ENCODE measurements at regions not wholly inside any gene's neighbourhood (a gene's known extent, or its start where the extent isn't known, plus 50 kb on each side); places are given as distances from the start of the nearest gene placed in this dataset.
A peak's percentile ranks its signal among the peaks of the same experiment; 100 is the strongest.
"Not testable (repeated sequence)": the region's sequence is repeated elsewhere in the genome, so short reads cannot be mapped to it uniquely, and the experiment has no call there.

DNA sequence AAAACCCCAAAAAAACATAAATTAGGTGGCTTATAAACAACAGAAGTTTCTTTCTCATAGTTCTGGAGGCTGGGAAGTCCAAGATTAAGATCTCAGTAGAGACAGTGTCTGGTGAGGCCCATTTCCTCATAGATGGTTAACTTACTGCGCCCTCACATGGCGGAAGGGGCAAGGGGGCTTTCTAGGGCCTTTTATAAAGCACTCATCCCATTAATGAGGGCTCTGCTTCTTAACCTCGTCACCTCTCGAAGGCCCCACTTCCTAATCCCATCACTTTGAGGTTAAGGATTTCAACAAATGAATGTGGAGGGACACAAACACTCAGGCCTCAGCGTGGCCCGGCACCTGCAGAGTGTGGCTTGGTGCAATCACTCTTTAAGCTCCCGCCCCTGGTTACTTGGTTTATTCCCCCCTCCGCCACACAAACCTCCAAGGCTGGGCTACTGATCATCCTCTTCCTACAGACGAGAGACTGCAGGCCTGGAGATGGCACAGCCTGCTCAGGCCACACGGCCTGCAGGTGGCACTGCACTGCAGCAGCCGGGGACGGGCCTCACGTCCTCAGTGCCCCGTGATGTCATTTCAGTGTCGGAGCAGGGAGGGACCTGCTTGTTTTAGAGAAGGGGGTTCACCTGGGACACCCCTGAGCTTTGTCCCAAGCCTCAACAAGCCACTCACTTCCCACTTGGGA lies 188.9 kb upstream of the ZNF469 start:
- not testable (repeated sequence) for H2AFZ ChIP-seq (ENCODE audit: low read length); H3K4me1 ChIP-seq (ENCODE audit: insufficient read depth, low read length, severe bottlenecking); H3K9me2 ChIP-seq (ENCODE audit: low read depth, low read length); H3K9ac ChIP-seq (ENCODE audit: low read length); H3K4me2 ChIP-seq (ENCODE audit: low read length); H3K27ac ChIP-seq (ENCODE audit: low read depth, low read length, poor library complexity, severe bottlenecking); H3K79me2 ChIP-seq (ENCODE audit: insufficient read depth, low read length); H4K20me1 ChIP-seq (ENCODE audit: insufficient read depth, low read length); H3F3A ChIP-seq (ENCODE audit: insufficient read depth, low read length); H3K36me3 ChIP-seq (ENCODE audit: insufficient read depth, low read length); H3K4me3 ChIP-seq (ENCODE audit: low read depth, low read length, poor library complexity, severe bottlenecking); H3K9me3 ChIP-seq (ENCODE audit: low read length); H3K27me3 ChIP-seq (ENCODE audit: insufficient read depth, low read length)
- TF ChIP-seq, protein P1, sequence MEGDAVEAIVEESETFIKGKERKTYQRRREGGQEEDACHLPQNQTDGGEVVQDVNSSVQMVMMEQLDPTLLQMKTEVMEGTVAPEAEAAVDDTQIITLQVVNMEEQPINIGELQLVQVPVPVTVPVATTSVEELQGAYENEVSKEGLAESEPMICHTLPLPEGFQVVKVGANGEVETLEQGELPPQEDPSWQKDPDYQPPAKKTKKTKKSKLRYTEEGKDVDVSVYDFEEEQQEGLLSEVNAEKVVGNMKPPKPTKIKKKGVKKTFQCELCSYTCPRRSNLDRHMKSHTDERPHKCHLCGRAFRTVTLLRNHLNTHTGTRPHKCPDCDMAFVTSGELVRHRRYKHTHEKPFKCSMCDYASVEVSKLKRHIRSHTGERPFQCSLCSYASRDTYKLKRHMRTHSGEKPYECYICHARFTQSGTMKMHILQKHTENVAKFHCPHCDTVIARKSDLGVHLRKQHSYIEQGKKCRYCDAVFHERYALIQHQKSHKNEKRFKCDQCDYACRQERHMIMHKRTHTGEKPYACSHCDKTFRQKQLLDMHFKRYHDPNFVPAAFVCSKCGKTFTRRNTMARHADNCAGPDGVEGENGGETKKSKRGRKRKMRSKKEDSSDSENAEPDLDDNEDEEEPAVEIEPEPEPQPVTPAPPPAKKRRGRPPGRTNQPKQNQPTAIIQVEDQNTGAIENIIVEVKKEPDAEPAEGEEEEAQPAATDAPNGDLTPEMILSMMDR (IDR thresholded peaks at IDR 0.05; ENCODE audit: low read length): peak; percentile 40; the same call in 1 of the 2 replicates

DNA sequence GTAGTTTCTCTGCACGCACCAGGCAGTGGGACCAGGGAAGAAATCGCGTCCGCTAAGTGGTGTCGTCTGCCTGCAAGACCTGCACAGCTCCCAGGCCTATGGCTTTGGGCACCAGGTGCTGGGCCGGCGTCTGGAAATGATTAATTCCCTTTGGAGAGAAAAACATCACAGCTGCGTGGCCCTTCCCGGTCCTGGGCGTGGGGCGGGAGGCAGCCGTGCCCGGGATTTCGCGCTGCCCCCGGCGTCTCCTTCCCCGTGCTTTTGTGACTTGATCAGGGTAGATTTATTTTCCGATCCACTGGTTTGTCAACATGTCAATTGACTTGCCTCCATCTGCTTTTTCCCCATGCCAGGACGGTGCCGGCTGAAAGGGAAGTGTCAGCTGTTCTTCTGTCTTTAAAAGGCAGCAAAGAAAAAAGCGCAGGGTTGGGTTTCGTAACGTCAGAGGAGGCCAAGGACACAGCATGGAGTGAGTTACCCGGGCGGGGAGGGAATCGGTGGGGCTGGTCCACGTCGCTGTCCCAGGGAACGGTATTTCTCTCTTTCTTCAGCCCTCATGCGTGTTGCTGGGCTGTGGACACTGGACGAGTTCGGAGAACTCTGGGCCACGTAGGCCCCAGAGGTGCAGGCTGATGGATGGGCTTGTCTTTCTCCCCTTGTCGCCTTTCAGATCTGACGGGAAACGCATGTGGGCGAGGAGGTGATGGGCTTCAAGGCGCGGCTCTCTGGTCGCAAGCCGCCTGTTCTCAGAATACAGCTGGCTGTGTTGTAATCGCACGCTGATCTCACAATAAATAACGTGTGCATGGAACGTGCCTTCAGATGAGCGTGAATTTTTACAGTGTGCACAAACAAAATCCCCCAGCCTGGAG lies 188.1 kb upstream of the ZNF469 start:
- Histone ChIP-seq H3K9me3 (ENCODE audit: low read length) (no peaks in the 10 kb centered on the region), H3K36me3 (ENCODE audit: insufficient read depth, low read length) (no peaks in the 10 kb centered on the region), H3K27ac (ENCODE audit: low read depth, low read length, poor library complexity, severe bottlenecking) (no peak overlapping the region), H3K79me2 (ENCODE audit: insufficient read depth, low read length) (no peaks in the 10 kb centered on the region), H3F3A (ENCODE audit: insufficient read depth, low read length) (no peaks in the 10 kb centered on the region), H3K9me2 (ENCODE audit: low read depth, low read length) (no peaks in the 10 kb centered on the region), H3K4me1 (ENCODE audit: insufficient read depth, low read length, severe bottlenecking) (no peaks in the 10 kb centered on the region), H3K4me3 (ENCODE audit: low read depth, low read length, poor library complexity, severe bottlenecking) (no peak overlapping the region), H2AFZ (ENCODE audit: low read length) (no peak overlapping the region), H4K20me1 (ENCODE audit: insufficient read depth, low read length) (no peaks in the 10 kb centered on the region), H3K27me3 (ENCODE audit: insufficient read depth, low read length) (0 out of 2 replicates have a peak, but pooled peaks cover 9% of the 10 kb centered on the region), H3K9ac (ENCODE audit: low read length) (no peak overlapping the region), H3K4me2 (ENCODE audit: low read length) (no peak overlapping the region)
- TF ChIP-seq EZH2 (IDR thresholded peaks at IDR 0.05; ENCODE audit: borderline replicate concordance, low read length): no peak
- TF ChIP-seq, protein P1 (IDR thresholded peaks at IDR 0.05; ENCODE audit: low read length): no peak

GRCh38 chr16:88195269-88195705 lies 187.5 kb upstream of the ZNF469 start:
- Histone ChIP-seq H3K4me2 (ENCODE audit: low read length) (no peak overlapping the region), H3K9me3 (ENCODE audit: low read length) (no peaks in the 10 kb centered on the region), H3F3A (ENCODE audit: insufficient read depth, low read length) (no peaks in the 10 kb centered on the region), H4K20me1 (ENCODE audit: insufficient read depth, low read length) (no peaks in the 10 kb centered on the region), H3K9me2 (ENCODE audit: low read depth, low read length) (no peaks in the 10 kb centered on the region), H3K27me3 (ENCODE audit: insufficient read depth, low read length) (0 out of 2 replicates have a peak, but pooled peaks cover 9% of the 10 kb centered on the region), H3K79me2 (ENCODE audit: insufficient read depth, low read length) (no peaks in the 10 kb centered on the region), H3K9ac (ENCODE audit: low read length) (no peak overlapping the region), H3K4me1 (ENCODE audit: insufficient read depth, low read length, severe bottlenecking) (no peaks in the 10 kb centered on the region), H3K4me3 (ENCODE audit: low read depth, low read length, poor library complexity, severe bottlenecking) (no peak overlapping the region), H2AFZ (ENCODE audit: low read length) (no peak overlapping the region), H3K36me3 (ENCODE audit: insufficient read depth, low read length) (no peaks in the 10 kb centered on the region), H3K27ac (ENCODE audit: low read depth, low read length, poor library complexity, severe bottlenecking) (no peak overlapping the region)
- TF ChIP-seq EZH2 (IDR thresholded peaks at IDR 0.05; ENCODE audit: borderline replicate concordance, low read length): no peak
- TF ChIP-seq, protein P1 (IDR thresholded peaks at IDR 0.05; ENCODE audit: low read length): no peak

Data from OCI-LY1 (cell line).